ENCODE measurements at regions not wholly inside any gene's neighbourhood (a gene's known extent, or its start where the extent isn't known, plus 50 kb on each side); places are given as distances from the start of the nearest gene placed in this dataset.

DNA sequence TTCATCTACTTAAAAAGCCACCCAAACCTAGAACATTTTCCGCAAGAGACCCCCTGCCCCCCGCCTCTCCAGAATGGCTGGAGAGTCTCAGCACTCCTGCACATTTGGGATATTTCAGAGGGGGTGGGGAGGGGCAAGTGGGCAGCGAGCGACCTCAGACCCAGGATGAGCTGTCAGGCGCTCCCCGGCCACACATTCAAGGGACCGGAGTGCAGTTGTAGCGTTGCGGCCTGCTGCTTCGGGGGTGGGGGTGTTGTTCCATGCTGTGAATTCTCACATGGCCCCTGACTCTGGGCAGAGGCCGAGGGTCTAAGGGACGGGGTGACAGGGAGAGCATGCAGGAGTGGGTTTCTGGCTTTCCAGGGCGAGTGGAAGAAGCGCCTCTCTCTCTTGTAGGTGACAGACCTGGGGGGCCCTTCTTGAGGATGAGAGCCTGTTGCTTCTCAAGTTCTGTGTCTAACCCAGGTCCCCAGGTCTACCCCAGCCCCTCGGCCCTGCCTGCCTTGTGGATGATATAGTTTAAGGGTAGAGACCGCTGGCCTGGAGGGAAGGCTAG, 231.2 kb downstream of the SEC14L1 start:
- TF ChIP-seq POLR2AphosphoS5 (IDR thresholded peaks at IDR 0.05) (no peak), CTCF (IDR thresholded peaks at IDR 0.05) (no peak), POLR2A (IDR thresholded peaks at IDR 0.05) (no peak), EP300 (IDR thresholded peaks at IDR 0.05; ENCODE audit: low read depth) (no peak)

All from transverse colon (tissue), 4 donors.